ENCODE measurements at regions not wholly inside any gene's neighbourhood (a gene's known extent, or its start where the extent isn't known, plus 50 kb on each side); places are given as distances from the start of the nearest gene placed in this dataset.

- no peak for DNase-seq (ENCODE audit: low read depth)
- TF ChIP-seq, protein P1, sequence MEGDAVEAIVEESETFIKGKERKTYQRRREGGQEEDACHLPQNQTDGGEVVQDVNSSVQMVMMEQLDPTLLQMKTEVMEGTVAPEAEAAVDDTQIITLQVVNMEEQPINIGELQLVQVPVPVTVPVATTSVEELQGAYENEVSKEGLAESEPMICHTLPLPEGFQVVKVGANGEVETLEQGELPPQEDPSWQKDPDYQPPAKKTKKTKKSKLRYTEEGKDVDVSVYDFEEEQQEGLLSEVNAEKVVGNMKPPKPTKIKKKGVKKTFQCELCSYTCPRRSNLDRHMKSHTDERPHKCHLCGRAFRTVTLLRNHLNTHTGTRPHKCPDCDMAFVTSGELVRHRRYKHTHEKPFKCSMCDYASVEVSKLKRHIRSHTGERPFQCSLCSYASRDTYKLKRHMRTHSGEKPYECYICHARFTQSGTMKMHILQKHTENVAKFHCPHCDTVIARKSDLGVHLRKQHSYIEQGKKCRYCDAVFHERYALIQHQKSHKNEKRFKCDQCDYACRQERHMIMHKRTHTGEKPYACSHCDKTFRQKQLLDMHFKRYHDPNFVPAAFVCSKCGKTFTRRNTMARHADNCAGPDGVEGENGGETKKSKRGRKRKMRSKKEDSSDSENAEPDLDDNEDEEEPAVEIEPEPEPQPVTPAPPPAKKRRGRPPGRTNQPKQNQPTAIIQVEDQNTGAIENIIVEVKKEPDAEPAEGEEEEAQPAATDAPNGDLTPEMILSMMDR (conservative IDR thresholded peaks at IDR 0.05; ENCODE audit: low read depth, low read length), result no peak
- no peak overlapping the region for H3K4me3 ChIP-seq (ENCODE audit: low read length)
Measured at GRCh38 chr12:24573621-24574020, 375.3 kb downstream of the BCAT1 start.

- TF ChIP-seq, protein P1 (conservative IDR thresholded peaks at IDR 0.05; ENCODE audit: low read depth, low read length), result no peak
- H3K4me3 ChIP-seq (ENCODE audit: low read length), result no peak overlapping the region
- DNase-seq (ENCODE audit: low read depth), result no peak
Measured at GRCh38 chr12:24565300-24565699, 383.6 kb downstream of the BCAT1 start.

DNA sequence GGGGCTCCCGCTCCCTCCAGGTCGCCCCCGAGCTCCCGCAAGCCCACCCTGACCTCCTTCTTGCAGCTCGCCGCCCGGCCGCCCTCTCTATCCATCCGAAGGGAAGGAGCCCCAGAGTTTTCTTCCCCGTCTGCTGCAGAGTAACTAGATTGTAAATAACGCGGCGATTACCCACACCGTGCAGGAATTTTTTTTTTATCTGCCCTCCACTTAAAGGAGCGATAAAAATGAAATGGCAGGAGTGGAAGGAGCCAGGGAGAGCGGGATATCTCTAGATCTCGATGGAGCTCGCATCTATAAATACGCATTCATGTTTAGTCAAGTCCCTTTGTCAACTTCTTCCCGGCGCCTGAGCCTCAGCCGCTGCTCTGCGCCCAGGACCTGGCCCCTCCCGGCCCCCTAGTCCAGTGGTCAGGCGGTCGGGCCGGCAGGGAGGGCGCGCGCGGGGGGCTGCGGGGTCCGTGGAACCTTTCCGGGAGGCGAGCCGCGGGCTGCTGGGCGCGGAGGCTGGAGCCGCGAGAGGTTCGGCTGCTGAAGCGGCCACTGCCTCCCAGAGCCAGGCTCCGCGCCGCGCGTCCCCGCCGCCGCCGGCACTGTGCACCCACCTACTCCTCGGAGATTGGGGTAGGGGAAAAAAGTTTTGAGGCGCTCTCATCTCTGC, 386.0 kb downstream of the BCAT1 start:
- DNase-seq (ENCODE audit: low read depth), result no peak
- TF ChIP-seq, protein P1 (conservative IDR thresholded peaks at IDR 0.05; ENCODE audit: low read depth, low read length), result no peak

GRCh38 chr12:24561882-24562770, 386.8 kb downstream of the BCAT1 start:
- no peak for DNase-seq (ENCODE audit: low read depth)
- peak overlapping the region; percentile 74 for H3K4me3 ChIP-seq (ENCODE audit: low read length)
- TF ChIP-seq, protein P1 (conservative IDR thresholded peaks at IDR 0.05; ENCODE audit: low read depth, low read length), result no peak

More for the DNA sequence above, 386.0 kb downstream of the BCAT1 start:
- peak overlapping the region; percentile 74 for H3K4me3 ChIP-seq (ENCODE audit: low read length)

- peak overlapping the region; percentile 74 for H3K4me3 ChIP-seq (ENCODE audit: low read length)
- no peak for DNase-seq (ENCODE audit: low read depth)
- TF ChIP-seq, protein P1 (conservative IDR thresholded peaks at IDR 0.05; ENCODE audit: low read depth, low read length), result no peak
Measured at GRCh38 chr12:24561411-24561871, 387.5 kb downstream of the BCAT1 start.

DNA sequence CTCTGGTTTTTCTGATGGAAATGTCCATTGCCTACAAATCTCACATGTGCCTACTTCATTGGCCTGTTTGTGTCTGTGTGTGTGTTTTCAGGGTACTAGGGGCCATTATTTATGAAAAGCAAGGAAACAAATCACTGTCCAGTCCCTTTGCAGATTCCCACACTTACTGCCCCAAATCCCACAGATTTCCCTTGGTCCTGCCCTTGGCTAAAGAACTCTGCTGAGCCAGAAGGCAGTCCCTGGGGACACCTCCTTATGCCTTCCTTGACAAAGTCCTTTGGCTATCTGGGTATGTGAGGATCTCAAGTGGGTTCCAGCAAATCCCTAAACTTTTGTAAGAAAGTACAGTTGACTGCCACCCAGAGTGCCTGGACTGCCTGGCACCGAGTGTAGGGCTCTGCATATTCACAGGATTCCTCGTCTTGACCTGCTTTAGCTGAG, 388.1 kb downstream of the BCAT1 start:
- DNase-seq (ENCODE audit: low read depth), result no peak
- peak overlapping the region; percentile 74 for H3K4me3 ChIP-seq (ENCODE audit: low read length)
- TF ChIP-seq, protein P1 (conservative IDR thresholded peaks at IDR 0.05; ENCODE audit: low read depth, low read length), result no peak
